ENCODE measurements at regions not wholly inside any gene's neighbourhood (a gene's known extent, or its start where the extent isn't known, plus 50 kb on each side); places are given as distances from the start of the nearest gene placed in this dataset.

DNA sequence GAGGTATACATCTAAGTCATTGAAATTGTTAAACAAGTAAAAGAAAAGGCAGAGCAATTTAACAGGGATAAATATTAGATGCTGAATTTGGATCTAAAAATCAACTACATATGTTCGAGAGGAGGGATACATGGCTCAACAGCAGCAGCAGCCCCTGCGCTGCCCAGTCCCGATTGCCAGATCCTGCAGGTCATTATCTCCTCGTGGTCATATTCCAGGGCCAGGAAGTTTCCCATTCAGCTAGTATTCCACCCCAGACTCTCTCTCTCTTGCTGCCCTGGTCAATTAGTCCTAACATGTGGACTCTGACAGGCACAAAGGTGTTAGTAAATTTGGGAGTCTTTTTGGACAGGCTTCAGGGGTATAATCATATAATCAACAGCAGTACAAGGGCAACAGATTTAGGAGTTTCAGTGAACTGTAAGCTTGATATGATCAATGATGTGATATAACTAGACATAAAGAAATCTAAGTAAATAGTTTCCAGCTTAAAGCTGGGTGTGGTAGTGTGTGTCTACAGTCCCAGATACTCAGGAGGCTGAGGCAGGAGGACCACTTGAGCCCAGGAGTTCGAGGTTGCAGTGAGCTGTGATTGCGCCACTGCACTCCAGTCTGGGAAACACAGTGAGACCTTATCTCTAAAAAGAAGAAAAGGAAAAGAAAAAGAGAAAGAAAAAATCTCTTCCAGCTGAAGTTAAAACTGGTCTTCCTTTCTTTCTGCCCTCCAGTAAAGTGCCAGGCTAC lies 96.5 kb upstream of the MED13 start:
- no peak for TF ChIP-seq FOSB (CRISPR knock-in tag; IDR thresholded peaks at IDR 0.05)
- peak in 1 of 2 experiments; percentile 47; a peak in 1 of 4 replicates for TF ChIP-seq CEBPB (IDR thresholded peaks at IDR 0.05)
- TF ChIP-seq CHD2 (IDR thresholded peaks at IDR 0.05; ENCODE audit: low read length, partially characterized antibody): no peak
- H3K4me2 ChIP-seq: no peak overlapping the region
- no peak overlapping the region for H3K27ac ChIP-seq
- H3K4me1 ChIP-seq: peaks cover 22% of the 10 kb centered on the region
- DNase-seq (ENCODE audit: low read depth in 1 of 2, low spot score in 1 of 2): no peak
- H3K4me3 ChIP-seq: no peak overlapping the region
- ChIA-PET CTCF (interaction anchor here (0.9 to 1.3 kb wide), 3 partner anchors 19 to 52 kb away, joined by 3 to 4 read pairs (median 3); no protein-coding TSS in a partner anchor), POLR2A (no interaction called here)
- no peak for FAIRE-seq
- no peak for ATAC-seq
- WGBS (ENCODE audit: missing lambda C conversion rate): 70% methylated on average over 6 of the region's 6 CpGs
- no peaks in the 10 kb centered on the region for H3K9me3 ChIP-seq

DNA sequence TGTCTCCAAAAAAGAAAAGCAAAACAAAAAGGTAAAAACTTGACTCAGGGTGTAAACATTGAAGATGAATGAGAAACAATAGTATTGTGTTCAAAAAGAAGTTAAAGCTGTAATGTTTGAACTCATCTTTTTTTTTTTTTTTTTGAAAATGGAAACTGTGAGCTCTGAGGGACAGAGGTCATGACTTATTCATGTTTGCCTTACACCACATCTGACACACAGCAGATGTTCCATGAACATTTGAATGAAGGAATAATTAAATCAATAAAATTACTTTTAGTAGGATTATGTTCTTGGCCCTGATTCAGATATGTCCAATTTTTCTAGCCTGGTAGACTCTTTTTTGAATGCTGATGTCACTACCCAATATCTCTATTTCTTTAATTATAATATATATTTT lies 95.7 kb upstream of the MED13 start:
- DNase-seq (ENCODE audit: low read depth in 1 of 2, low spot score in 1 of 2): no peak
- ChIA-PET POLR2A (interaction anchor here (0.6 kb wide), 1 partner anchor 1484 kb away, joined by 7 read pairs; no protein-coding TSS in a partner anchor), CTCF (interaction anchor here (0.9 to 1.3 kb wide), 3 partner anchors 19 to 51 kb away, joined by 3 to 4 read pairs (median 3); no protein-coding TSS in a partner anchor)
- ATAC-seq: no peak
- H3K4me3 ChIP-seq: no peak overlapping the region
- no peak overlapping the region for H3K27ac ChIP-seq
- TF ChIP-seq SMC3 (IDR thresholded peaks at IDR 0.05): no peak
- no peak overlapping the region for H3K4me2 ChIP-seq
- no peak for FAIRE-seq
- H3K4me1 ChIP-seq: peaks cover 16% of the 10 kb centered on the region
- H3K9me3 ChIP-seq: no peaks in the 10 kb centered on the region

DNA sequence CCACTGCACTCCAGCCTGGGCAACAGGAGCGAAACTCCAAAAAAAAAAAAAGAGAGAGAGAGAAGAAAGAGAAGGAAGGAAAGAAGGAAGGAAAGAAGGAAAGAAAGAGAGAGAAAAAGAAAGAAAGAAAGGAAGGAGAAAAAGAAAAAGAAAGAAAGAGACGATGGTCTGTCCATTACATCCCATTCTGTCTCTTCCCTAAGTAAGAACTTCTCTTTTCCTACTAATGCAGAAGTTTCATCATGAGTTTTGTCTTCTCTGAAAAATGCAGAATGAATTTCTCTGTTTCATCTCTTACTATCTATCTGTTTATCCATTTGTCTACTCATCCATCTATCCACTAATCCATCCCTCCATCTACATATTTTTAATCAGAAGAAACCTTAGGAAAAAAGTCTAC lies 94.9 kb upstream of the MED13 start:
- CTCF ChIA-PET: no interaction called here
- FAIRE-seq: no peak

DNA sequence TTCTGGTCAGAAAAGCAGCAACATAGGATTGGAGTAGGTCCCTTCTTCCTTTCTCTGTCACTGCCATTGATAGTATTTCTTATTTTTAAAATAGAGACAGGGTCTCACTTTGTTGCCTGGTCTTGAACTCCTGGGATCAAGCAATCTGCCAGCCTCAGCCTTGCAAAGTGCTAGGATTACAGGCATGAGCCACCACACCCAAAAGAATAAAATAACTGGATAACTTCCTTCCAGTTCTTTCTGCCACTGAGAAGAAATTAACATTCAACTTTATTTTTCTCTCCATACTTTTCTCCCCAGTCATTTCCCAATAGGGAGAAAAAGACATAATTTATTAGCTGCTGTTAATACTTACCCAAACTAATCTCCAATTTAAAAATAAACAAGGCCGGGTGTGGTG lies 91.9 kb upstream of the MED13 start:
- FAIRE-seq (no peak), DNase-seq (ENCODE audit: low read depth in 1 of 2, low spot score in 1 of 2) (no peak), ATAC-seq (no peak)
- ChIA-PET POLR2A (interaction anchor here (0.5 kb wide), 1 partner anchor 1697 kb away, joined by 7 read pairs; no protein-coding TSS in a partner anchor), CTCF (interaction anchor here (1.5 kb wide), 1 partner anchor 23 kb away, joined by 3 read pairs; no protein-coding TSS in a partner anchor)
- H3K4me1 ChIP-seq: no peaks in the 10 kb centered on the region
- no peak overlapping the region for H3K27ac ChIP-seq
- 22% methylated on average over 1 of the region's 1 CpG for WGBS (ENCODE audit: missing lambda C conversion rate)
- no peaks in the 10 kb centered on the region for H3K9me3 ChIP-seq
- H3K4me2 ChIP-seq: no peak overlapping the region
- H3K4me3 ChIP-seq: no peak overlapping the region
- TF ChIP-seq JUNB (IDR thresholded peaks at IDR 0.05) (no peak), RAD21 (conservative IDR thresholded peaks at IDR 0.05 in 1 of 2, IDR thresholded peaks at IDR 0.05 in 1 of 2) (no peak), ZSCAN20 (CRISPR knock-in tag; IDR thresholded peaks at IDR 0.05) (no peak), POLR2A (IDR thresholded peaks at IDR 0.05; ENCODE audit: low read length) (no peak), FOSB (CRISPR knock-in tag; IDR thresholded peaks at IDR 0.05) (no peak), EHF (CRISPR knock-in tag; IDR thresholded peaks at IDR 0.05) (no peak), KDM1A (IDR thresholded peaks at IDR 0.05; ENCODE audit: low read depth) (no peak), MAZ (IDR thresholded peaks at IDR 0.05; ENCODE audit: borderline replicate concordance, low read depth, low read length) (no peak), FOSL2 (IDR thresholded peaks at IDR 0.05) (no peak), FOSL2 (CRISPR knock-in tag; IDR thresholded peaks at IDR 0.05) (no peak), KDM5A (IDR thresholded peaks at IDR 0.05) (no peak), CBX8 (IDR thresholded peaks at IDR 0.05) (no peak), CEBPB (IDR thresholded peaks at IDR 0.05) (no peak), TFCP2L1 (CRISPR knock-in tag; IDR thresholded peaks at IDR 0.05) (no peak), NFE2L2 (conservative IDR thresholded peaks at IDR 0.05; ENCODE audit: low read length) (no peak), RCOR1 (IDR thresholded peaks at IDR 0.05; ENCODE audit: low read depth, low read length) (no peak)
- TF ChIP-seq, protein P1, sequence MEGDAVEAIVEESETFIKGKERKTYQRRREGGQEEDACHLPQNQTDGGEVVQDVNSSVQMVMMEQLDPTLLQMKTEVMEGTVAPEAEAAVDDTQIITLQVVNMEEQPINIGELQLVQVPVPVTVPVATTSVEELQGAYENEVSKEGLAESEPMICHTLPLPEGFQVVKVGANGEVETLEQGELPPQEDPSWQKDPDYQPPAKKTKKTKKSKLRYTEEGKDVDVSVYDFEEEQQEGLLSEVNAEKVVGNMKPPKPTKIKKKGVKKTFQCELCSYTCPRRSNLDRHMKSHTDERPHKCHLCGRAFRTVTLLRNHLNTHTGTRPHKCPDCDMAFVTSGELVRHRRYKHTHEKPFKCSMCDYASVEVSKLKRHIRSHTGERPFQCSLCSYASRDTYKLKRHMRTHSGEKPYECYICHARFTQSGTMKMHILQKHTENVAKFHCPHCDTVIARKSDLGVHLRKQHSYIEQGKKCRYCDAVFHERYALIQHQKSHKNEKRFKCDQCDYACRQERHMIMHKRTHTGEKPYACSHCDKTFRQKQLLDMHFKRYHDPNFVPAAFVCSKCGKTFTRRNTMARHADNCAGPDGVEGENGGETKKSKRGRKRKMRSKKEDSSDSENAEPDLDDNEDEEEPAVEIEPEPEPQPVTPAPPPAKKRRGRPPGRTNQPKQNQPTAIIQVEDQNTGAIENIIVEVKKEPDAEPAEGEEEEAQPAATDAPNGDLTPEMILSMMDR (IDR thresholded peaks at IDR 0.05): no peak
- TF ChIP-seq, protein P2, sequence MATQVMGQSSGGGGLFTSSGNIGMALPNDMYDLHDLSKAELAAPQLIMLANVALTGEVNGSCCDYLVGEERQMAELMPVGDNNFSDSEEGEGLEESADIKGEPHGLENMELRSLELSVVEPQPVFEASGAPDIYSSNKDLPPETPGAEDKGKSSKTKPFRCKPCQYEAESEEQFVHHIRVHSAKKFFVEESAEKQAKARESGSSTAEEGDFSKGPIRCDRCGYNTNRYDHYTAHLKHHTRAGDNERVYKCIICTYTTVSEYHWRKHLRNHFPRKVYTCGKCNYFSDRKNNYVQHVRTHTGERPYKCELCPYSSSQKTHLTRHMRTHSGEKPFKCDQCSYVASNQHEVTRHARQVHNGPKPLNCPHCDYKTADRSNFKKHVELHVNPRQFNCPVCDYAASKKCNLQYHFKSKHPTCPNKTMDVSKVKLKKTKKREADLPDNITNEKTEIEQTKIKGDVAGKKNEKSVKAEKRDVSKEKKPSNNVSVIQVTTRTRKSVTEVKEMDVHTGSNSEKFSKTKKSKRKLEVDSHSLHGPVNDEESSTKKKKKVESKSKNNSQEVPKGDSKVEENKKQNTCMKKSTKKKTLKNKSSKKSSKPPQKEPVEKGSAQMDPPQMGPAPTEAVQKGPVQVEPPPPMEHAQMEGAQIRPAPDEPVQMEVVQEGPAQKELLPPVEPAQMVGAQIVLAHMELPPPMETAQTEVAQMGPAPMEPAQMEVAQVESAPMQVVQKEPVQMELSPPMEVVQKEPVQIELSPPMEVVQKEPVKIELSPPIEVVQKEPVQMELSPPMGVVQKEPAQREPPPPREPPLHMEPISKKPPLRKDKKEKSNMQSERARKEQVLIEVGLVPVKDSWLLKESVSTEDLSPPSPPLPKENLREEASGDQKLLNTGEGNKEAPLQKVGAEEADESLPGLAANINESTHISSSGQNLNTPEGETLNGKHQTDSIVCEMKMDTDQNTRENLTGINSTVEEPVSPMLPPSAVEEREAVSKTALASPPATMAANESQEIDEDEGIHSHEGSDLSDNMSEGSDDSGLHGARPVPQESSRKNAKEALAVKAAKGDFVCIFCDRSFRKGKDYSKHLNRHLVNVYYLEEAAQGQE (IDR thresholded peaks at IDR 0.05): no peak
- TF ChIP-seq, protein P3, sequence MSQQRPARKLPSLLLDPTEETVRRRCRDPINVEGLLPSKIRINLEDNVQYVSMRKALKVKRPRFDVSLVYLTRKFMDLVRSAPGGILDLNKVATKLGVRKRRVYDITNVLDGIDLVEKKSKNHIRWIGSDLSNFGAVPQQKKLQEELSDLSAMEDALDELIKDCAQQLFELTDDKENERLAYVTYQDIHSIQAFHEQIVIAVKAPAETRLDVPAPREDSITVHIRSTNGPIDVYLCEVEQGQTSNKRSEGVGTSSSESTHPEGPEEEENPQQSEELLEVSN (IDR thresholded peaks at IDR 0.05; ENCODE audit: borderline replicate concordance, low read depth): no peak

More for the DNA sequence above, 94.9 kb upstream of the MED13 start:
- ATAC-seq (no peak), DNase-seq (ENCODE audit: low read depth in 1 of 2, low spot score in 1 of 2) (no peak)
- Histone ChIP-seq H3K4me1 (peaks cover 8% of the 10 kb centered on the region), H3K4me3 (no peak overlapping the region), H3K9me3 (no peaks in the 10 kb centered on the region), H3K4me2 (no peak overlapping the region), H3K27ac (no peak overlapping the region)
- POLR2A ChIA-PET: no interaction called here
- TF ChIP-seq CHD2 (IDR thresholded peaks at IDR 0.05; ENCODE audit: low read length, partially characterized antibody): no peak
- TF ChIP-seq, protein P4, sequence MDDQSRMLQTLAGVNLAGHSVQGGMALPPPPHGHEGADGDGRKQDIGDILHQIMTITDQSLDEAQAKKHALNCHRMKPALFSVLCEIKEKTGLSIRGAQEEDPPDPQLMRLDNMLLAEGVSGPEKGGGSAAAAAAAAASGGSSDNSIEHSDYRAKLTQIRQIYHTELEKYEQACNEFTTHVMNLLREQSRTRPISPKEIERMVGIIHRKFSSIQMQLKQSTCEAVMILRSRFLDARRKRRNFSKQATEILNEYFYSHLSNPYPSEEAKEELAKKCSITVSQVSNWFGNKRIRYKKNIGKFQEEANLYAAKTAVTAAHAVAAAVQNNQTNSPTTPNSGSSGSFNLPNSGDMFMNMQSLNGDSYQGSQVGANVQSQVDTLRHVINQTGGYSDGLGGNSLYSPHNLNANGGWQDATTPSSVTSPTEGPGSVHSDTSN (IDR thresholded peaks at IDR 0.05): no peak
- TF ChIP-seq BHLHE40 (IDR thresholded peaks at IDR 0.05; ENCODE audit: low read depth, low read length): no peak
- WGBS (ENCODE audit: missing lambda C conversion rate): 93% methylated on average over 2 of the region's 2 CpGs

Data from A549 (cell line).